A673 (cell line): ENCODE measurements at regions not wholly inside any gene's neighbourhood (a gene's known extent, or its start where the extent isn't known, plus 50 kb on each side); places are given as distances from the start of the nearest gene placed in this dataset.

Experiments
- BruUV-seq: library from RNA; stranded (reverse); fragments of 400-500 nt; replicated peaks from 2 replicates; lab custom pipeline; 2021; lab: Mats Ljungman, UMichigan
- CTCF ChIA-PET: fragments of 300-600 bp; sonication (Branson Sonifier 250); formaldehyde crosslinking; loops from one replicate; lab custom pipeline; 2022; ENCODE audit warnings: antibody characterized with exemption; lab: Charles Lee
- POLR2A ChIA-PET: fragments of 300-600 bp; sonication (Branson Sonifier 250); formaldehyde crosslinking; loops from one replicate; lab custom pipeline; 2022; ENCODE audit warnings: antibody characterized with exemption; ENCODE audit not compliant: low non-redundant PET; lab: Charles Lee
- DNase-seq: peaks from one replicate; pipeline ENCODE4 v3.0.0-alpha.2; 2015; ENCODE audit warnings: low spot score
- H3K27ac ChIP-seq: fragments of 200-600 bp; sonication (generic); 2 replicates; pipeline ENCODE4 v1.5.1; 2016; ENCODE audit warnings: mixed run types, low read depth, mild to moderate bottlenecking, mixed read lengths, antibody characterized with exemption, low read length; ENCODE audit not compliant: poor library complexity, severe bottlenecking
- H3K27me3 ChIP-seq: fragments of 200-600 bp; sonication (generic); replicated peaks from 2 replicates; pipeline ENCODE4 v1.6.1; 2017; ENCODE audit warnings: mixed run types, low read depth, mild to moderate bottlenecking, mixed read lengths, antibody characterized with exemption, low read length; ENCODE audit not compliant: insufficient read depth, poor library complexity
- H3K36me3 ChIP-seq: fragments of 200-600 bp; sonication (generic); 2 replicates; pipeline ENCODE4 v1.6.1; 2016; ENCODE audit warnings: mixed run types, mild to moderate bottlenecking, mixed read lengths, antibody characterized with exemption, low read length; ENCODE audit not compliant: insufficient read depth, poor library complexity, severe bottlenecking
- H3K4me1 ChIP-seq: fragments of 200-600 bp; sonication (generic); 2 replicates; pipeline ENCODE4 v1.6.1; 2017; ENCODE audit warnings: mixed run types, mild to moderate bottlenecking, mixed read lengths, antibody characterized with exemption, low read length; ENCODE audit not compliant: insufficient read depth, poor library complexity, severe bottlenecking
- H3K4me3 ChIP-seq: fragments of 200-600 bp; sonication (generic); 2 replicates; pipeline ENCODE4 v1.5.1; 2016; ENCODE audit warnings: low read depth, mixed run types, mild to moderate bottlenecking, mixed read lengths, low read length; ENCODE audit not compliant: poor library complexity, severe bottlenecking
- H3K9me3 ChIP-seq: fragments of 200-600 bp; sonication (generic); 2 replicates; pipeline ENCODE4 v1.6.1; 2016; ENCODE audit warnings: mixed run types, low read depth, mild to moderate bottlenecking, mixed read lengths, antibody characterized with exemption, low read length; ENCODE audit not compliant: poor library complexity, severe bottlenecking
- EZH2 ChIP-seq: fragments of 200-600 bp; sonication (generic); IDR thresholded peaks from 2 replicates; pipeline ENCODE4 v1.6.1; 2017; ENCODE audit warnings: borderline replicate concordance, low read depth, mild to moderate bottlenecking, mixed read lengths, antibody characterized with exemption, low read length; ENCODE audit not compliant: poor library complexity, severe bottlenecking
- intact Hi-C: fragments of 100-400 bp; cut with micrococcal nuclease; formaldehyde crosslinking; loops from one replicate; pipeline ENCODE4 v1.10.0; 2022; ENCODE audit not compliant: unreplicated experiment
- TF ChIP-seq, protein P1 (sequence below): fragments of 300-800, 200-600 bp; sonication (generic); conservative IDR thresholded peaks from 2 replicates; pipeline ENCODE4 v1.5.1; 2017; ENCODE audit warnings: low read depth, mild to moderate bottlenecking, antibody characterized with exemption, low read length, moderate library complexity, mixed read lengths

DNA sequence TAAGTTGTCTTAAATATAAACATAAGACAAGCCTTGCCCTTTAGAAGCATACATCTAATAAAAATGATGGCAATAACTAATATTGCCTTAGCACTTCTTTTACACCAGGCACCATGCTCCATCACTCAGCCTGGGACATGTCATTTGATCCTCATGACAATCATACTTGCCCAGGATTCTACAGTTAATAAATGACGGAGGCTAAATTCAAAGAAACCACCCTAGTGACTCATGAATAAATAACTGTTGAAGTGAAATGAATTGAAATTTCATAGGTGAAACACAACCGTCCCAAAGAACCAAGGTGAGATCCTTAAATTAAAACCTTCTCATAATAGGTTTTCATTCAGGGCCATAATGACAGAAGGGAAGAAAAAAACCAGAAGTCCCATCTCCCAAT is 89.5 kb downstream of the GRIN2B start:
- no peak overlapping the region for H3K27ac ChIP-seq
- no TSS peak for BruUV-seq
- H3K36me3 ChIP-seq, result no peaks in the 10 kb centered on the region
- no peaks in the 10 kb centered on the region for H3K4me1 ChIP-seq
- ChIA-PET CTCF (no interaction called here), POLR2A (no interaction called here)
- H3K27me3 ChIP-seq, result peaks cover 89% of the 10 kb centered on the region
- H3K9me3 ChIP-seq, result no peaks in the 10 kb centered on the region
- intact Hi-C loops, result no loop called here
- no peak for DNase-seq
- TF ChIP-seq, protein P1, sequence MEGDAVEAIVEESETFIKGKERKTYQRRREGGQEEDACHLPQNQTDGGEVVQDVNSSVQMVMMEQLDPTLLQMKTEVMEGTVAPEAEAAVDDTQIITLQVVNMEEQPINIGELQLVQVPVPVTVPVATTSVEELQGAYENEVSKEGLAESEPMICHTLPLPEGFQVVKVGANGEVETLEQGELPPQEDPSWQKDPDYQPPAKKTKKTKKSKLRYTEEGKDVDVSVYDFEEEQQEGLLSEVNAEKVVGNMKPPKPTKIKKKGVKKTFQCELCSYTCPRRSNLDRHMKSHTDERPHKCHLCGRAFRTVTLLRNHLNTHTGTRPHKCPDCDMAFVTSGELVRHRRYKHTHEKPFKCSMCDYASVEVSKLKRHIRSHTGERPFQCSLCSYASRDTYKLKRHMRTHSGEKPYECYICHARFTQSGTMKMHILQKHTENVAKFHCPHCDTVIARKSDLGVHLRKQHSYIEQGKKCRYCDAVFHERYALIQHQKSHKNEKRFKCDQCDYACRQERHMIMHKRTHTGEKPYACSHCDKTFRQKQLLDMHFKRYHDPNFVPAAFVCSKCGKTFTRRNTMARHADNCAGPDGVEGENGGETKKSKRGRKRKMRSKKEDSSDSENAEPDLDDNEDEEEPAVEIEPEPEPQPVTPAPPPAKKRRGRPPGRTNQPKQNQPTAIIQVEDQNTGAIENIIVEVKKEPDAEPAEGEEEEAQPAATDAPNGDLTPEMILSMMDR, result no peak
- H3K4me3 ChIP-seq, result no peak overlapping the region

DNA sequence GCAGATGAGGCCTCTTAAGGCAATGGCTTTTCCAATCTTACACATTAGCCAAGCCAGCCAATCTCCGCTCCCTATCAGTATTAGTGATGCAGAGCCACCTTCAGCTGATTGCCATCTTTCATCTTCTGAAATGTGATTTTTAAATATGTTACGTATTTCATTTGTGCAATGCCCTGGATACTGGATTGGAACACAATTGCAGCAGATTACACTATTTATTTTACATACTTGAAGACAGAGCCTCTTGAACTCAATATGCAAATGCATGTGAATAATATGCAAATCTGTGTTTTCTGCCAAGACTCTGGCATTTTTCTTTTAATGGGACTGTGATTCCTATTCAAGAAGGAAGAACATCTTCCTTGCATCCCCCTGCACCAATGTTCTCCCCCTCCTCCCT is 90.5 kb downstream of the GRIN2B start:
- Histone ChIP-seq H3K4me3 (no peak overlapping the region), H3K36me3 (no peaks in the 10 kb centered on the region), H3K27ac (no peak overlapping the region), H3K27me3 (peaks cover 91% of the 10 kb centered on the region), H3K9me3 (no peaks in the 10 kb centered on the region), H3K4me1 (no peaks in the 10 kb centered on the region)
- no peak for DNase-seq
- ChIA-PET CTCF (no interaction called here), POLR2A (no interaction called here)
- BruUV-seq, result no TSS peak
- TF ChIP-seq, protein P1, result no peak
- no peak for TF ChIP-seq EZH2
- intact Hi-C loops, result no loop called here

DNA sequence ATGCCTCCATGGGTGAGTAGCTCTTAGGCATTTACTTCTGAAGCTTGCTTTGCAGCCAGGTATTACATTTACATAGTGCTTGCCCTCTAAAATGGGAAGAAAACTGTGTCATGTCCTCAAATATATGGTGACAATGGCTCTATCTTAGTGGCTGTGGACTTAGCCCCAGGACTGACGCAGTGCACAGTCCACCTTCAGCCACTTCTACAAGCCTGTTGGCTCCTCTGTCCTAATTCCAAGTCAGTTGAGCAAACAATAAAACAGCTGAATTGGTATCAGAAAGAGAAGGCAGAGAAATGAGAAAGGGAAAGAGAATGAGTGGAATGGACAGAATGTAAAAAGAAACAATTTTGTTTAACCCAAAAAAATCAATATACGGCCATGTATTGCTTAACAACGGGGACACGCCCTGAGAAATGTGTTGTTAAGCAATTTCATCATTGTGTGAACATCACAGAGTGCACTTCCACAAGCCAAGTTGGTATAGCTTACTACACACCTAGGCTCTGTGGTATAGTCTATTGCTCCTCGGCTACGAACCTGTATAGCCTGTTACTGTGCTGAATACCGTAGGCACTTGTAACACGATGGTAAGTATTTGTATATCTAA is 93.5 kb downstream of the GRIN2B start:
- no TSS peak for BruUV-seq
- Histone ChIP-seq H3K36me3 (no peaks in the 10 kb centered on the region), H3K4me1 (no peaks in the 10 kb centered on the region), H3K27ac (no peak overlapping the region), H3K4me3 (no peak overlapping the region), H3K9me3 (no peaks in the 10 kb centered on the region), H3K27me3 (peaks cover 90% of the 10 kb centered on the region)
- TF ChIP-seq, protein P1, result no peak
- TF ChIP-seq EZH2, result no peak
- ChIA-PET CTCF (no interaction called here), POLR2A (no interaction called here)
- intact Hi-C loops, result no loop called here
- DNase-seq, result no peak
